ENCODE measurements at regions not wholly inside any gene's neighbourhood (a gene's known extent, or its start where the extent isn't known, plus 50 kb on each side); places are given as distances from the start of the nearest gene placed in this dataset.

- DNase-seq: no peak
Observed at GRCh38 chr7:130971297-130971696, 237.3 kb upstream of the KLF14 start.

GRCh38 chr7:130972201-130972600, 238.2 kb upstream of the KLF14 start:
- no peak for DNase-seq

GRCh38 chr7:130973637-130974036, 239.6 kb upstream of the KLF14 start:
- no peak for DNase-seq

GRCh38 chr7:130974169-130974568, 240.2 kb upstream of the KLF14 start:
- DNase-seq: no peak

GRCh38 chr7:130974794-130975193, 240.8 kb upstream of the KLF14 start:
- no peak for DNase-seq

- DNase-seq: no peak
Observed at GRCh38 chr7:130975731-130976130, 241.7 kb upstream of the KLF14 start.

GRCh38 chr7:130982160-130982638, 248.2 kb upstream of the KLF14 start:
- DNase-seq: peak; percentile 75

GRCh38 chr7:130982651-130983050, 248.6 kb upstream of the KLF14 start:
- DNase-seq: no peak

- DNase-seq: no peak
Observed at GRCh38 chr7:130985361-130985760, 251.4 kb upstream of the KLF14 start.

- no peak for DNase-seq
Observed at GRCh38 chr7:130986261-130986690, 252.3 kb upstream of the KLF14 start.

GRCh38 chr7:130987092-130987491, 253.1 kb upstream of the KLF14 start:
- no peak for DNase-seq

GRCh38 chr7:130988443-130988842, 254.4 kb upstream of the KLF14 start:
- peak; percentile 30 for DNase-seq

GRCh38 chr7:130989101-130989795, 255.2 kb upstream of the KLF14 start:
- DNase-seq: no peak

- DNase-seq: no peak
Observed at GRCh38 chr7:130990178-130990832, 256.3 kb upstream of the KLF14 start.

GRCh38 chr7:130993671-130994365, 259.8 kb upstream of the KLF14 start:
- no peak for DNase-seq

- no peak for DNase-seq
Observed at GRCh38 chr7:130994378-130995115, 260.5 kb upstream of the KLF14 start.

- DNase-seq: no peak
Observed at GRCh38 chr7:130995252-130996081, 261.5 kb upstream of the KLF14 start.

- no peak for DNase-seq
Observed at GRCh38 chr7:130996205-130996832, 262.3 kb upstream of the KLF14 start.

GRCh38 chr7:130996833-130997231, 262.8 kb upstream of the KLF14 start:
- peak; percentile 69 for DNase-seq

GRCh38 chr7:130998993-130999602, 265.1 kb upstream of the KLF14 start:
- DNase-seq: no peak

GRCh38 chr7:130999926-131000325, 265.9 kb upstream of the KLF14 start:
- DNase-seq: no peak

All from hematopoietic multipotent progenitor cell treated with erythropoietin and hydrocortisone succinate and interleukin-3 and kit ligand, for 4 days (in vitro differentiated cells).